H9 (cell line): ENCODE measurements at regions not wholly inside any gene's neighbourhood (a gene's known extent, or its start where the extent isn't known, plus 50 kb on each side); places are given as distances from the start of the nearest gene placed in this dataset.

Source experiments
- DNase-seq: peaks from one replicate; pipeline ENCODE4 v3.0.0-alpha.2; 2017
- H2AFZ ChIP-seq: one replicate; pipeline ENCODE4 v1.6.1; 2013; ENCODE audit warnings: mild to moderate bottlenecking, low read length, control low read depth, moderate library complexity
- H2AK5ac ChIP-seq: 2 replicates; pipeline ENCODE4 v1.6.1; 2013; ENCODE audit warnings: low read length, control low read depth, mixed read lengths; ENCODE audit not compliant: insufficient read length
- H2BK120ac ChIP-seq: one replicate; pipeline ENCODE4 v1.6.1; 2013; ENCODE audit warnings: low read depth, mild to moderate bottlenecking, low read length, control low read depth, inconsistent platforms; ENCODE audit not compliant: poor library complexity, severe bottlenecking
- H2BK12ac ChIP-seq: 2 replicates; pipeline ENCODE4 v1.6.1; 2013; ENCODE audit warnings: low read length, control low read depth, mixed read lengths, low read depth; ENCODE audit not compliant: insufficient read length
- H2BK15ac ChIP-seq: 2 replicates; pipeline ENCODE4 v1.6.1; 2013; ENCODE audit warnings: low read depth, low read length, control low read depth
- H2BK20ac ChIP-seq: one replicate; pipeline ENCODE4 v1.6.1; 2013; ENCODE audit warnings: low read depth, mild to moderate bottlenecking, low read length, control low read depth, inconsistent platforms; ENCODE audit not compliant: poor library complexity, severe bottlenecking
- H2BK5ac ChIP-seq: 2 replicates; pipeline ENCODE4 v1.6.1; 2013; ENCODE audit warnings: low read length, control low read depth, mixed read lengths; ENCODE audit not compliant: insufficient read length
- H3K14ac ChIP-seq: 2 replicates; pipeline ENCODE4 v1.6.1; 2013; ENCODE audit warnings: low read length, control low read depth; ENCODE audit not compliant: insufficient read depth
- H3K18ac ChIP-seq: 2 replicates; pipeline ENCODE4 v1.6.1; 2013; ENCODE audit warnings: low read depth, mild to moderate bottlenecking, mixed read lengths, low read length, control low read depth; ENCODE audit not compliant: insufficient read length
- H3K23ac ChIP-seq: 2 replicates; pipeline ENCODE4 v1.6.1; 2013; ENCODE audit warnings: low read length, control low read depth, mixed read lengths, low read depth; ENCODE audit not compliant: insufficient read length
- H3K23me2 ChIP-seq: 2 replicates; pipeline ENCODE4 v1.6.1; 2013; ENCODE audit warnings: low read depth, mild to moderate bottlenecking, mixed read lengths, low read length, control low read depth; ENCODE audit not compliant: insufficient read length, poor library complexity, severe bottlenecking
- H3K27ac ChIP-seq: 2 replicates; pipeline ENCODE4 v1.5.1; 2013; ENCODE audit warnings: low read length, control low read depth, mixed read lengths, low read depth; ENCODE audit not compliant: insufficient read length
- H3K27me3 ChIP-seq: 2 replicates; pipeline ENCODE4 v1.6.1; 2013; ENCODE audit warnings: low read length, control low read depth, inconsistent platforms; ENCODE audit not compliant: insufficient read depth
- H3K4ac ChIP-seq: 2 replicates; pipeline ENCODE4 v1.6.1; 2013; ENCODE audit warnings: low read depth, mild to moderate bottlenecking, control low read depth, inconsistent platforms, low read length, moderate library complexity
- H3K4me1 ChIP-seq: 2 replicates; pipeline ENCODE4 v1.6.1; 2013; ENCODE audit warnings: low read length, control low read depth, inconsistent platforms; ENCODE audit not compliant: insufficient read depth
- H3K4me2 ChIP-seq: 2 replicates; pipeline ENCODE4 v1.6.1; 2013; ENCODE audit warnings: low read length, control low read depth, mixed read lengths; ENCODE audit not compliant: insufficient read length, insufficient read depth
- H3K56ac ChIP-seq: 2 replicates; pipeline ENCODE4 v1.6.1; 2013; ENCODE audit warnings: low read depth, mild to moderate bottlenecking, mixed read lengths, low read length, control low read depth; ENCODE audit not compliant: insufficient read length
- H3K79me1 ChIP-seq: 2 replicates; pipeline ENCODE4 v1.6.1; 2013; ENCODE audit warnings: low read depth, mild to moderate bottlenecking, moderate library complexity, low read length, control low read depth, inconsistent platforms; ENCODE audit not compliant: insufficient read depth, poor library complexity, severe bottlenecking
- H3K79me2 ChIP-seq: 2 replicates; pipeline ENCODE4 v1.6.1; 2013; ENCODE audit warnings: low read length, control low read depth, inconsistent platforms; ENCODE audit not compliant: insufficient read depth
- H3K9ac ChIP-seq: 2 replicates; pipeline ENCODE4 v1.6.1; 2013; ENCODE audit warnings: low read length, control low read depth, mixed read lengths; ENCODE audit not compliant: insufficient read length; ENCODE audit errors: extremely low read depth
- H3K9me3 ChIP-seq: one replicate; pipeline ENCODE4 v1.6.1; 2013; ENCODE audit warnings: low read depth, low read length, inconsistent platforms; ENCODE audit not compliant: control insufficient read depth
- H3T11ph ChIP-seq: one replicate; pipeline ENCODE4 v1.6.1; 2013; ENCODE audit warnings: mild to moderate bottlenecking, low read length, control low read depth, inconsistent platforms
- H4K20me1 ChIP-seq: one replicate; pipeline ENCODE4 v1.6.1; 2013; ENCODE audit not compliant: control insufficient read depth, insufficient read length, insufficient read depth
- H4K5ac ChIP-seq: 2 replicates; pipeline ENCODE4 v1.6.1; 2013; ENCODE audit warnings: low read depth, mild to moderate bottlenecking, mixed read lengths, low read length, control low read depth; ENCODE audit not compliant: insufficient read length
- H4K8ac ChIP-seq: replicated peaks from 2 replicates; pipeline ENCODE4 v1.6.1; 2013; ENCODE audit warnings: low read length, control low read depth, mixed read lengths, low read depth; ENCODE audit not compliant: insufficient read length
- H4K91ac ChIP-seq: 2 replicates; pipeline ENCODE4 v1.6.1; 2013; ENCODE audit warnings: low read depth, mild to moderate bottlenecking, moderate library complexity, mixed read lengths, low read length, control low read depth; ENCODE audit not compliant: insufficient read length
- H3K27ac Mint-ChIP-seq, 3 experiments: 2 replicates in 2 of 3; 3 replicates in 1 of 3; pipeline ENCODE4 v1.8.0; 2020 to 2021; ENCODE audit warnings: mixed read lengths in 3 of 3, mild to moderate bottlenecking in 1 of 3, moderate library complexity in 1 of 3
- H3K27me3 Mint-ChIP-seq: 2 replicates; pipeline ENCODE4 v1.8.0; 2021; ENCODE audit warnings: low read depth, mild to moderate bottlenecking, moderate library complexity, mixed read lengths
- H3K36me3 Mint-ChIP-seq, 3 experiments: 2 replicates in 2 of 3; 3 replicates in 1 of 3; pipeline ENCODE4 v1.8.0; 2020 to 2021; ENCODE audit warnings: low read depth in 3 of 3, mixed read lengths in 3 of 3; ENCODE audit not compliant: insufficient read depth in 1 of 3
- H3K4me1 Mint-ChIP-seq, 2 experiments: 2 replicates each; pipeline ENCODE4 v1.8.0; 2020; ENCODE audit warnings: mixed read lengths in 2 of 2
- H3K4me3 Mint-ChIP-seq, 2 experiments: 2 replicates in 1 of 2; 3 replicates in 1 of 2; pipeline ENCODE4 v1.8.0; 2020 to 2021; ENCODE audit warnings: mild to moderate bottlenecking in 2 of 2, mixed read lengths in 2 of 2, moderate library complexity in 1 of 2
- H3K9me3 Mint-ChIP-seq, 2 experiments: 2 replicates in 1 of 2; 3 replicates in 1 of 2; pipeline ENCODE4 v1.8.0; 2020; ENCODE audit warnings: mild to moderate bottlenecking in 2 of 2, mixed read lengths in 2 of 2, moderate library complexity in 1 of 2
- CTCF ChIP-seq: fragments of 200-600 bp; sonication (generic); conservative IDR thresholded peaks from 3 replicates; pipeline ENCODE4 v1.8.0; 2021; ENCODE audit warnings: antibody characterized with exemption, mild to moderate bottlenecking
- WGBS: extraction: QIAGEN DNeasy Blood & Tissue Kit; methylation state at CpG from one replicate; pipeline ENCODE4 v1.1.7; 2013; ENCODE audit warnings: missing lambda C conversion rate, low lambda C conversion rate, mixed read lengths; ENCODE audit not compliant: insufficient read length; ENCODE audit errors: extremely low coverage; 5-methylcytosine and 5-hydroxymethylcytosine counted together

- H3K56ac ChIP-seq: no peak overlapping the region
- H2BK12ac ChIP-seq: no peak overlapping the region
- H3K4me1 ChIP-seq: peaks cover 6% of the 10 kb centered on the region
- no peak overlapping the region for H3K27ac ChIP-seq
- H2AK5ac ChIP-seq: no peak overlapping the region
- no CpG with 5 or more reads among the region's 4 CpGs for WGBS
- no peak overlapping the region for H2BK20ac ChIP-seq
- no peaks in the 10 kb centered on the region for H3K79me1 ChIP-seq
- H3K9me3 ChIP-seq: no peaks in the 10 kb centered on the region
- H3K79me2 ChIP-seq: no peaks in the 10 kb centered on the region
- no peak overlapping the region for H3K4me2 ChIP-seq
- no peak overlapping the region for H3K18ac ChIP-seq
- H3K27me3 ChIP-seq: no peaks in the 10 kb centered on the region
- H3K9me3 Mint-ChIP-seq: no peaks in the 10 kb centered on the region
- H4K8ac ChIP-seq: no peak overlapping the region
- H3K27me3 Mint-ChIP-seq: no peaks in the 10 kb centered on the region; the same call in 1 of the 2 replicates
- no peak overlapping the region for H3K4ac ChIP-seq
- H3K27ac Mint-ChIP-seq: no peak overlapping the region
- peaks cover 6 to 9% of the 10 kb centered on the region in 2 experiments; a peak in 3 of 4 replicates for H3K4me1 Mint-ChIP-seq
- TF ChIP-seq CTCF: no peak
- H2BK15ac ChIP-seq: no peak overlapping the region
- no peak overlapping the region for H4K91ac ChIP-seq
- no peak overlapping the region for H3K23ac ChIP-seq
- no peak overlapping the region for H2AFZ ChIP-seq
- no peak overlapping the region for H3K4me3 Mint-ChIP-seq
- no peaks in the 10 kb centered on the region for H3K23me2 ChIP-seq
- H3K36me3 Mint-ChIP-seq: no peaks in the 10 kb centered on the region
- no peak overlapping the region for H2BK5ac ChIP-seq
- no peaks in the 10 kb centered on the region for H4K20me1 ChIP-seq
- H4K5ac ChIP-seq: no peak overlapping the region
- no peak overlapping the region for H3K9ac ChIP-seq
- DNase-seq: no peak
- no peak overlapping the region for H2BK120ac ChIP-seq
- H3T11ph ChIP-seq: no peak overlapping the region
- H3K14ac ChIP-seq: no peak overlapping the region
These were observed 712.4 kb downstream of the GATA3 start for GRCh38 chr10:8766899-8767298.
